Neural cell (in vitro differentiated cells): ENCODE measurements at regions not wholly inside any gene's neighbourhood (a gene's known extent, or its start where the extent isn't known, plus 50 kb on each side); places are given as distances from the start of the nearest gene placed in this dataset.

ENCODE experiments used
- H2AFZ ChIP-seq: fragments of 200-600, 300-800 bp; sonication (generic), shearing (Covaris generic); 2 replicates; pipeline ENCODE4 v1.6.0; 2014; ENCODE audit warnings: low read depth, mild to moderate bottlenecking, antibody characterized with exemption, low read length, moderate library complexity
- H3F3A ChIP-seq: fragments of 200-600 bp; shearing (Covaris generic); 2 replicates; pipeline ENCODE4 v1.6.1; 2016; ENCODE audit warnings: mild to moderate bottlenecking, moderate library complexity, mixed read lengths, antibody characterized with exemption, low read length; ENCODE audit not compliant: insufficient read depth, poor library complexity, severe bottlenecking
- H3K27ac ChIP-seq: fragments of 200-600, 300-800 bp; sonication (generic), shearing (Covaris generic); 2 replicates; pipeline ENCODE4 v1.5.1; 2014; ENCODE audit warnings: mild to moderate bottlenecking, low read length, moderate library complexity
- H3K27me3 ChIP-seq: fragments of 300-800, 200-600 bp; sonication (generic), shearing (Covaris generic); 2 replicates; pipeline ENCODE4 v1.6.0; 2014; ENCODE audit warnings: mild to moderate bottlenecking, low read depth, low read length, moderate library complexity; ENCODE audit not compliant: insufficient read depth
- H3K36me3 ChIP-seq: fragments of 300-800, 200-600 bp; sonication (generic), shearing (Covaris generic); 2 replicates; pipeline ENCODE4 v1.5.1; 2014; ENCODE audit warnings: mild to moderate bottlenecking, antibody characterized with exemption, low read length, moderate library complexity; ENCODE audit not compliant: insufficient read depth
- H3K4me2 ChIP-seq: fragments of 300-800, 200-600 bp; sonication (generic), shearing (Covaris generic); 2 replicates; pipeline ENCODE4 v1.6.0; 2014; ENCODE audit warnings: mild to moderate bottlenecking, low read length
- H3K4me3 ChIP-seq: fragments of 300-800, 200-600 bp; sonication (generic), shearing (Covaris generic); 2 replicates; pipeline ENCODE4 v1.5.1; 2014; ENCODE audit warnings: mild to moderate bottlenecking, low read length, moderate library complexity
- H3K79me2 ChIP-seq: fragments of 200-600 bp; shearing (Covaris generic); replicated peaks from 2 replicates; pipeline ENCODE4 v1.6.0; 2014; ENCODE audit warnings: mild to moderate bottlenecking, low read length, moderate library complexity; ENCODE audit not compliant: insufficient read depth
- H3K9ac ChIP-seq: fragments of 300-800, 200-600 bp; sonication (generic), shearing (Covaris generic); 2 replicates; pipeline ENCODE4 v1.6.1; 2016; ENCODE audit warnings: mild to moderate bottlenecking, low read length, mixed read lengths
- H3K9me2 ChIP-seq: fragments of 200-600 bp; shearing (Covaris generic); 2 replicates; pipeline ENCODE4 v1.6.1; 2016; ENCODE audit warnings: mild to moderate bottlenecking, low read length, mixed read lengths; ENCODE audit not compliant: insufficient read depth
- H3K9me3 ChIP-seq: fragments of 200-600, 300-800 bp; sonication (generic), shearing (Covaris generic); 2 replicates; pipeline ENCODE4 v1.6.1; 2016; ENCODE audit warnings: mild to moderate bottlenecking, mixed run types, low read length, moderate library complexity, mixed read lengths
- H4K20me1 ChIP-seq: fragments of 200-600 bp; shearing (Covaris generic); 2 replicates; pipeline ENCODE4 v1.6.1; 2016; ENCODE audit warnings: mild to moderate bottlenecking, mixed run types; ENCODE audit not compliant: insufficient read depth
- CTCF ChIP-seq: fragments of 450-650 bp; IDR thresholded peaks from 2 replicates; pipeline ENCODE4 v1.5.1; 2014; ENCODE audit warnings: antibody characterized with exemption, mild to moderate bottlenecking, moderate library complexity; ENCODE audit not compliant: poor library complexity, severe bottlenecking
- EP300 ChIP-seq: fragments of 450-650 bp; conservative IDR thresholded peaks from 2 replicates; pipeline ENCODE4 v1.6.1; 2014; ENCODE audit warnings: antibody characterized with exemption, mild to moderate bottlenecking, moderate library complexity; ENCODE audit not compliant: poor library complexity, severe bottlenecking
- EZH2 ChIP-seq: fragments of 200-600, 300-800 bp; shearing (Covaris generic), sonication (generic); IDR thresholded peaks from 2 replicates; pipeline ENCODE4 v1.6.1; 2014; ENCODE audit warnings: antibody characterized with exemption, low read length, borderline replicate concordance, mild to moderate bottlenecking; ENCODE audit not compliant: insufficient read depth, poor library complexity, severe bottlenecking
- MXI1 ChIP-seq: fragments of 450-650 bp; conservative IDR thresholded peaks from 2 replicates; pipeline ENCODE4 v1.6.1; 2014; ENCODE audit warnings: antibody characterized with exemption, mild to moderate bottlenecking; ENCODE audit not compliant: poor library complexity, severe bottlenecking
- POLR2AphosphoS5 ChIP-seq: IDR thresholded peaks from 2 replicates; pipeline ENCODE4 v1.6.1; 2012
- RAD21 ChIP-seq: fragments of 450-650 bp; conservative IDR thresholded peaks from 2 replicates; pipeline ENCODE4 v1.6.1; 2014; ENCODE audit warnings: antibody characterized with exemption, mild to moderate bottlenecking, moderate library complexity
- REST ChIP-seq: IDR thresholded peaks from 2 replicates; pipeline ENCODE4 v1.6.1; 2012; ENCODE audit warnings: borderline replicate concordance
- SMC3 ChIP-seq: fragments of 450-650 bp; conservative IDR thresholded peaks from 2 replicates; pipeline ENCODE4 v1.6.1; 2014; ENCODE audit warnings: antibody characterized with exemption, mild to moderate bottlenecking, moderate library complexity; ENCODE audit not compliant: poor library complexity
- TAF1 ChIP-seq: IDR thresholded peaks from 2 replicates; pipeline ENCODE4 v1.6.1; 2012; ENCODE audit warnings: low read depth

- Histone ChIP-seq H3K9ac (no peak overlapping the region), H3K9me3 (peaks cover 4% of the 10 kb centered on the region), H3K36me3 (no peaks in the 10 kb centered on the region), H3K4me2 (no peak overlapping the region), H3K4me3 (no peak overlapping the region), H4K20me1 (no peaks in the 10 kb centered on the region), H3K9me2 (no peaks in the 10 kb centered on the region), H2AFZ (no peak overlapping the region), H3K27me3 (peaks cover 5% of the 10 kb centered on the region), H3F3A (no peaks in the 10 kb centered on the region), H3K27ac (no peak overlapping the region), H3K79me2 (no peaks in the 10 kb centered on the region)
- TF ChIP-seq TAF1 (no peak), MXI1 (no peak), RAD21 (no peak), EZH2 (no peak), CTCF (no peak), POLR2AphosphoS5 (no peak), REST (no peak), SMC3 (no peak), EP300 (no peak)
Measured at GRCh38 chr2:225296951-225297350, 102.6 kb upstream of the NYAP2 start.

GRCh38 chr2:225295102-225295501 is 104.4 kb upstream of the NYAP2 start:
- H3K36me3 ChIP-seq: no peaks in the 10 kb centered on the region
- H3F3A ChIP-seq: no peaks in the 10 kb centered on the region
- TF ChIP-seq RAD21 (no peak), SMC3 (no peak), MXI1 (no peak), CTCF (no peak), POLR2AphosphoS5 (no peak), TAF1 (no peak), EP300 (no peak), REST (no peak), EZH2 (no peak)
- H3K79me2 ChIP-seq: no peaks in the 10 kb centered on the region
- no peak overlapping the region for H2AFZ ChIP-seq
- no peaks in the 10 kb centered on the region for H4K20me1 ChIP-seq
- peaks cover 5% of the 10 kb centered on the region for H3K27me3 ChIP-seq
- no peak overlapping the region for H3K4me3 ChIP-seq
- no peaks in the 10 kb centered on the region for H3K9me2 ChIP-seq
- no peak overlapping the region for H3K4me2 ChIP-seq
- H3K9ac ChIP-seq: no peak overlapping the region
- H3K9me3 ChIP-seq: no peaks in the 10 kb centered on the region
- no peak overlapping the region for H3K27ac ChIP-seq
